ENCODE measurements at regions not wholly inside any gene's neighbourhood (a gene's known extent, or its start where the extent isn't known, plus 50 kb on each side); places are given as distances from the start of the nearest gene placed in this dataset.

- WGBS, 4 donors: 85 to 93% (median 87%) methylated on average over 5 of the region's 5 CpGs
- TF ChIP-seq POLR2A (IDR thresholded peaks at IDR 0.05) (no peak), CTCF (IDR thresholded peaks at IDR 0.05) (no peak)
- no peak overlapping the region for H3K4me3 ChIP-seq
Observed at GRCh38 chrX:140848800-140849199, 139.2 kb downstream of the LINC00632 start.

GRCh38 chrX:140860718-140861117, 141.7 kb upstream of the SPANXB1 start:
- no peak overlapping the region for H3K27ac ChIP-seq
- no peak overlapping the region for H3K4me3 ChIP-seq
- no peaks in the 10 kb centered on the region for H3K27me3 ChIP-seq
- TF ChIP-seq POLR2A (IDR thresholded peaks at IDR 0.05) (no peak), CTCF (IDR thresholded peaks at IDR 0.05) (no peak)
- no peak for DNase-seq
- intact Hi-C loops (cut with DNase I): no loop called here
- H3K4me1 ChIP-seq (replicated peaks in 1 of 2): no peaks in the 10 kb centered on the region
- no peaks in the 10 kb centered on the region for H3K9me3 ChIP-seq (replicated peaks in 1 of 3)
- WGBS, 4 donors: 81 to 100% (median 85%) methylated on average over 1 to 9 of the region's 9 CpGs
- H3K36me3 ChIP-seq (replicated peaks in 1 of 2): no peaks in the 10 kb centered on the region

More at GRCh38 chrX:140848800-140849199, 139.2 kb downstream of the LINC00632 start:
- H3K27me3 ChIP-seq: no peaks in the 10 kb centered on the region
- no peaks in the 10 kb centered on the region for H3K9me3 ChIP-seq (replicated peaks in 1 of 3)
- no peaks in the 10 kb centered on the region for H3K4me1 ChIP-seq (replicated peaks in 1 of 2)
- H3K36me3 ChIP-seq (replicated peaks in 1 of 2): no peaks in the 10 kb centered on the region
- no peak for DNase-seq
- no peak overlapping the region for H3K27ac ChIP-seq
- intact Hi-C loops (cut with DNase I): no loop called here

- no peak for TF ChIP-seq CTCF (IDR thresholded peaks at IDR 0.05)
- no peak for TF ChIP-seq POLR2A (IDR thresholded peaks at IDR 0.05)
- Histone ChIP-seq H3K27ac (no peak overlapping the region), H3K27me3 (no peaks in the 10 kb centered on the region), H3K9me3 (replicated peaks in 1 of 3) (no peaks in the 10 kb centered on the region), H3K36me3 (replicated peaks in 1 of 2) (no peaks in the 10 kb centered on the region), H3K4me1 (replicated peaks in 1 of 2) (no peaks in the 10 kb centered on the region), H3K4me3 (no peak overlapping the region)
- 45 to 56% (median 52%) methylated on average over 1 of the region's 1 CpG for WGBS, 4 donors
- DNase-seq: no peak
- intact Hi-C loops (cut with DNase I): no loop called here
Observed at GRCh38 chrX:140866446-140866845, 135.9 kb upstream of the SPANXB1 start.

GRCh38 chrX:140912606-140913005, 89.8 kb upstream of the SPANXB1 start:
- H3K27me3 ChIP-seq: no peaks in the 10 kb centered on the region
- no peak for DNase-seq
- intact Hi-C loops (cut with DNase I): no loop called here
- H3K4me1 ChIP-seq (replicated peaks in 1 of 2): no peaks in the 10 kb centered on the region
- no peaks in the 10 kb centered on the region for H3K9me3 ChIP-seq (replicated peaks in 1 of 3)
- TF ChIP-seq POLR2A (IDR thresholded peaks at IDR 0.05): no peak
- TF ChIP-seq CTCF (IDR thresholded peaks at IDR 0.05): no peak
- H3K36me3 ChIP-seq (replicated peaks in 1 of 2): no peaks in the 10 kb centered on the region
- H3K27ac ChIP-seq: no peak overlapping the region
- H3K4me3 ChIP-seq: no peak overlapping the region
